ENCODE measurements at regions not wholly inside any gene's neighbourhood (a gene's known extent, or its start where the extent isn't known, plus 50 kb on each side); places are given as distances from the start of the nearest gene placed in this dataset.

- no peaks in the 10 kb centered on the region for H3K9me3 ChIP-seq (ENCODE audit: control insufficient read depth in 4 of 4, low read length in 3 of 4)
- no peak overlapping the region for H3K4me3 ChIP-seq (ENCODE audit: low read depth in 1 of 3, low read length in 3 of 3)
- H3K4me1 ChIP-seq (ENCODE audit: control insufficient read depth in 4 of 4, insufficient read depth in 4 of 4, low read length in 3 of 4) = peaks cover 0 to 7% (median 0%) of the 10 kb centered on the region in 4 donors
- TF ChIP-seq, protein P1, sequence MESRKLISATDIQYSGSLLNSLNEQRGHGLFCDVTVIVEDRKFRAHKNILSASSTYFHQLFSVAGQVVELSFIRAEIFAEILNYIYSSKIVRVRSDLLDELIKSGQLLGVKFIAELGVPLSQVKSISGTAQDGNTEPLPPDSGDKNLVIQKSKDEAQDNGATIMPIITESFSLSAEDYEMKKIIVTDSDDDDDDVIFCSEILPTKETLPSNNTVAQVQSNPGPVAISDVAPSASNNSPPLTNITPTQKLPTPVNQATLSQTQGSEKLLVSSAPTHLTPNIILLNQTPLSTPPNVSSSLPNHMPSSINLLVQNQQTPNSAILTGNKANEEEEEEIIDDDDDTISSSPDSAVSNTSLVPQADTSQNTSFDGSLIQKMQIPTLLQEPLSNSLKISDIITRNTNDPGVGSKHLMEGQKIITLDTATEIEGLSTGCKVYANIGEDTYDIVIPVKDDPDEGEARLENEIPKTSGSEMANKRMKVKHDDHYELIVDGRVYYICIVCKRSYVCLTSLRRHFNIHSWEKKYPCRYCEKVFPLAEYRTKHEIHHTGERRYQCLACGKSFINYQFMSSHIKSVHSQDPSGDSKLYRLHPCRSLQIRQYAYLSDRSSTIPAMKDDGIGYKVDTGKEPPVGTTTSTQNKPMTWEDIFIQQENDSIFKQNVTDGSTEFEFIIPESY (IDR thresholded peaks at IDR 0.05) = no peak
- TF ChIP-seq YY1 (IDR thresholded peaks at IDR 0.05) (no peak), HNF4G (IDR thresholded peaks at IDR 0.05) (no peak), EGR1 (IDR thresholded peaks at IDR 0.05; ENCODE audit: low read depth in 2 of 2) (no peak), REST (IDR thresholded peaks at IDR 0.05) (no peak), SP1 (IDR thresholded peaks at IDR 0.05) (no peak)
- no peak overlapping the region for H3K9ac ChIP-seq (ENCODE audit: low read depth in 1 of 2, low read length in 2 of 2)
- DNase-seq (ENCODE audit: low spot score) = no peak
- 69% methylated on average over 3 of the region's 3 CpGs for WGBS
- H3K27me3 ChIP-seq (ENCODE audit: control insufficient read depth in 4 of 4, insufficient read depth in 4 of 4, low read length in 3 of 4) = no peaks in the 10 kb centered on the region
- H3K36me3 ChIP-seq (ENCODE audit: control insufficient read depth in 4 of 4, insufficient read depth in 3 of 4, low read depth in 1 of 4, low read length in 3 of 4) = no peaks in the 10 kb centered on the region
- H3K27ac ChIP-seq (ENCODE audit: low read depth in 1 of 2, low read length in 2 of 2) = no peak overlapping the region
These were observed 122.6 kb upstream of the PIEZO2 start for GRCh38 chr18:11271954-11272353.

DNA sequence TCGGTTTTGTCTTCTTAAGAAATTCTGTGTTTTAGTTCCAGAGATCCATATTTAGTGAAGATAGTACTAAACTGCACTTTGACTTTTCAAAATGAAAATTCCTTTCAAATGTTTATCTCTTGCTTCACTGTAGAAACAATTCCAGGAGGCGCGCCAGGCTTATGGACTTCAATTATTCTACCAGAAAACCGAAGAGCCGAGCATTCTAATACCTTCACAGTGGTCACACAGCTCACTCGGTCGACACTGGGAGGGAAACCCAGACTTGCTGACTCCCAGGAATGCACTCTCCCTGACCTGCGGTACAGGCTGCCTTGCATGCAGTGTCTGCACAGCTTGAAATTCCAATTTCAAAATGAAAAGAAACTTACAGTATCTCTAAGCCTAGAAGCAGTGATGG lies 119.9 kb upstream of the PIEZO2 start:
- Histone ChIP-seq H3K4me3 (ENCODE audit: low read depth in 1 of 3, low read length in 3 of 3) (no peak overlapping the region), H3K9me3 (ENCODE audit: control insufficient read depth in 4 of 4, low read length in 3 of 4) (no peaks in the 10 kb centered on the region), H3K27ac (ENCODE audit: low read depth in 1 of 2, low read length in 2 of 2) (no peak overlapping the region), H3K27me3 (ENCODE audit: control insufficient read depth in 4 of 4, insufficient read depth in 4 of 4, low read length in 3 of 4) (no peaks in the 10 kb centered on the region), H3K9ac (ENCODE audit: low read depth in 1 of 2, low read length in 2 of 2) (no peak overlapping the region), H3K36me3 (ENCODE audit: control insufficient read depth in 4 of 4, insufficient read depth in 3 of 4, low read depth in 1 of 4, low read length in 3 of 4) (no peaks in the 10 kb centered on the region), H3K4me1 (ENCODE audit: control insufficient read depth in 4 of 4, insufficient read depth in 4 of 4, low read length in 3 of 4) (peaks cover 0 to 4% (median 0%) of the 10 kb centered on the region in 4 donors)
- 70% methylated on average over 8 of the region's 8 CpGs for WGBS
- TF ChIP-seq JUND (IDR thresholded peaks at IDR 0.05) (no peak), ATF3 (IDR thresholded peaks at IDR 0.05) (no peak), FOXA2 (IDR thresholded peaks at IDR 0.05) (no peak), SP1 (IDR thresholded peaks at IDR 0.05) (no peak), REST (IDR thresholded peaks at IDR 0.05) (no peak), TAF1 (conservative IDR thresholded peaks at IDR 0.05) (no peak), HNF4G (IDR thresholded peaks at IDR 0.05) (no peak), RXRA (IDR thresholded peaks at IDR 0.05) (no peak), NR2F2 (IDR thresholded peaks at IDR 0.05) (no peak), FOXA1 (IDR thresholded peaks at IDR 0.05) (no peak), RAD21 (IDR thresholded peaks at IDR 0.05) (no peak), CTCF (IDR thresholded peaks at IDR 0.05; ENCODE audit: low read depth, low read length, missing input control) (no peak), YY1 (IDR thresholded peaks at IDR 0.05) (no peak)
- DNase-seq (ENCODE audit: low spot score) = no peak

Data from liver (tissue), 8 donors.